Esophagus squamous epithelium (tissue), 4 donors: ENCODE measurements at regions not wholly inside any gene's neighbourhood (a gene's known extent, or its start where the extent isn't known, plus 50 kb on each side); places are given as distances from the start of the nearest gene placed in this dataset.

ENCODE experiments used
- CTCF ChIP-seq, 6 experiments: fragments of 450-650 bp in 4 of 6; fragments of 200-600 bp in 2 of 6; sonication (generic) in 2 of 6; IDR thresholded peaks; one replicate each; pipeline ENCODE4 v1.5.1; 2016 to 2019; ENCODE audit warnings: antibody characterized with exemption in 6 of 6, mild to moderate bottlenecking in 4 of 6, moderate library complexity in 4 of 6
- POLR2A ChIP-seq, 4 donors: fragments of 450-650 bp; IDR thresholded peaks; one replicate each; pipeline ENCODE4 v1.6.1; 2017; ENCODE audit warnings: antibody characterized with exemption in 4 of 4, mild to moderate bottlenecking in 4 of 4, moderate library complexity in 3 of 4

DNA sequence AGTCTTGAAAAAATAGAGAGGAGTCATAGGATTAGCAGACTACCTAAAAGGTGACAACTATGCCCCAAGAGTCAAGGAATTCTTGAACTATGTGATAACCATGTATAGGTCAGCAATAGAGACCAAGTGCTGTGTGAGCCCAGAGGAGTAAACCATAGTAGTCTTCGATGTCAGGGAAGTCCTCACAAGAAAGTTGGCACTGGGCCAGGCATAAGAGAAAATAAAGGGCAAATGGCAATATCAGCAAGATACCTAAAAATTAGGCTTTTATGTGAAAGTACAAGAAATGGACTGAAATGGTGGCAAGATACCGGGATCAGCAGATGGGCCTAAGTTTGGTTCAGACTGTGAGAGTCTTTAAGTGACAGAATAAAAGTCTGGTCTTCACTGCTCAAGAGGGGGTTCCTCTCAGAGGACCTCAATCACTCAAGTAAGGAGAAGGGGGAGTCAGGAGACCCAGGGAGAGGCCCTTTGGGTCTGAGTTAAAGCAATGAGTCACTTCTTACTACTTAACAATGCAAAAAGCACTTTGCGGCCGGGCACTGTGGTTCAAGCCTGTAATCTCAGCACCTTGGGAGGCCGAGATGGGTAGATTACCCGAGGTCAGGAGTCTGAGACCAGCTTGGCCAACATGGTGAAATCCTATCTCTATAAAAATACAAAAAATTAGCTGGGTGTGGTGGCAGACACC lies 95.0 kb downstream of the TEX35 start:
- TF ChIP-seq CTCF (IDR thresholded peaks at IDR 0.05), result no peak
- TF ChIP-seq POLR2A (IDR thresholded peaks at IDR 0.05), result no peak
